ENCODE measurements at regions not wholly inside any gene's neighbourhood (a gene's known extent, or its start where the extent isn't known, plus 50 kb on each side); places are given as distances from the start of the nearest gene placed in this dataset.

GRCh38 chr12:98208816-98209215, 306.6 kb upstream of the TMPO start:
- no peak for TF ChIP-seq CTCF (IDR thresholded peaks at IDR 0.05)
- no peak for TF ChIP-seq PBX3 (IDR thresholded peaks at IDR 0.05)
- TF ChIP-seq EP300 (IDR thresholded peaks at IDR 0.05; ENCODE audit: borderline replicate concordance in 1 of 2, low read depth in 1 of 2, low read length in 1 of 2), result no peak
- TF ChIP-seq ZBTB33 (IDR thresholded peaks at IDR 0.05; ENCODE audit: borderline replicate concordance, low read depth), result no peak
- TF ChIP-seq RFX5 (IDR thresholded peaks at IDR 0.05; ENCODE audit: low read length), result no peak
- TF ChIP-seq TAF1 (IDR thresholded peaks at IDR 0.05; ENCODE audit: borderline replicate concordance, low read depth, low read length), result no peak
- TF ChIP-seq TCF12 (IDR thresholded peaks at IDR 0.05), result 0 out of 2 replicates have a peak, but pooled peaks have one; percentile 5
- TF ChIP-seq CHD2 (IDR thresholded peaks at IDR 0.05; ENCODE audit: low read length, partially characterized antibody), result no peak
- no peak for TF ChIP-seq YY1 (IDR thresholded peaks at IDR 0.05; ENCODE audit: low read depth)
- no peak for TF ChIP-seq SIN3A (IDR thresholded peaks at IDR 0.05; ENCODE audit: borderline replicate concordance, low read depth, low read length)
- TF ChIP-seq MAX (IDR thresholded peaks at IDR 0.05; ENCODE audit: low read depth), result no peak
- TF ChIP-seq REST (IDR thresholded peaks at IDR 0.05; ENCODE audit: low read depth, low read length), result no peak
- no peak for TF ChIP-seq POLR2AphosphoS5 (IDR thresholded peaks at IDR 0.05; ENCODE audit: low read depth, low read length)
- TF ChIP-seq IRF3 (IDR thresholded peaks at IDR 0.05; ENCODE audit: low read depth, low read length), result no peak

Data from SK-N-SH (cell line).